ENCODE measurements at regions not wholly inside any gene's neighbourhood (a gene's known extent, or its start where the extent isn't known, plus 50 kb on each side); places are given as distances from the start of the nearest gene placed in this dataset.

DNA sequence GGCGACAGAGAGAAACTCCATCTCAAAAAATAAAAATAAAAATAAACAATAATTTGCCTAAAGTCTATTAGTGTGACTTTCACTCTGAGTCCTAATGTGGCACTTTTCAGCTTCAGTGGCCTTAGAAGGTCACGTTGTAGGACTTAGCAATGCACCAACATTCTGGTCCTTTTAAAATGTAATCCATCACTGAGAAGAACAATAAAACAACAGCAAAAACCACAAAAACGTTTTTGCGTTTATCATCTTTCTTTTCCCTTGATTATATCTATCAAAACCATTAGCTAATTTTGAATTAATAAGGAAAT lies 190.1 kb upstream of the ZNF608 start:
- no peak overlapping the region for H3K4me3 ChIP-seq (ENCODE audit: low read length)
- no peak for DNase-seq (ENCODE audit: low read depth)
- TF ChIP-seq, protein P1, sequence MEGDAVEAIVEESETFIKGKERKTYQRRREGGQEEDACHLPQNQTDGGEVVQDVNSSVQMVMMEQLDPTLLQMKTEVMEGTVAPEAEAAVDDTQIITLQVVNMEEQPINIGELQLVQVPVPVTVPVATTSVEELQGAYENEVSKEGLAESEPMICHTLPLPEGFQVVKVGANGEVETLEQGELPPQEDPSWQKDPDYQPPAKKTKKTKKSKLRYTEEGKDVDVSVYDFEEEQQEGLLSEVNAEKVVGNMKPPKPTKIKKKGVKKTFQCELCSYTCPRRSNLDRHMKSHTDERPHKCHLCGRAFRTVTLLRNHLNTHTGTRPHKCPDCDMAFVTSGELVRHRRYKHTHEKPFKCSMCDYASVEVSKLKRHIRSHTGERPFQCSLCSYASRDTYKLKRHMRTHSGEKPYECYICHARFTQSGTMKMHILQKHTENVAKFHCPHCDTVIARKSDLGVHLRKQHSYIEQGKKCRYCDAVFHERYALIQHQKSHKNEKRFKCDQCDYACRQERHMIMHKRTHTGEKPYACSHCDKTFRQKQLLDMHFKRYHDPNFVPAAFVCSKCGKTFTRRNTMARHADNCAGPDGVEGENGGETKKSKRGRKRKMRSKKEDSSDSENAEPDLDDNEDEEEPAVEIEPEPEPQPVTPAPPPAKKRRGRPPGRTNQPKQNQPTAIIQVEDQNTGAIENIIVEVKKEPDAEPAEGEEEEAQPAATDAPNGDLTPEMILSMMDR (conservative IDR thresholded peaks at IDR 0.05; ENCODE audit: low read length), result no peak

DNA sequence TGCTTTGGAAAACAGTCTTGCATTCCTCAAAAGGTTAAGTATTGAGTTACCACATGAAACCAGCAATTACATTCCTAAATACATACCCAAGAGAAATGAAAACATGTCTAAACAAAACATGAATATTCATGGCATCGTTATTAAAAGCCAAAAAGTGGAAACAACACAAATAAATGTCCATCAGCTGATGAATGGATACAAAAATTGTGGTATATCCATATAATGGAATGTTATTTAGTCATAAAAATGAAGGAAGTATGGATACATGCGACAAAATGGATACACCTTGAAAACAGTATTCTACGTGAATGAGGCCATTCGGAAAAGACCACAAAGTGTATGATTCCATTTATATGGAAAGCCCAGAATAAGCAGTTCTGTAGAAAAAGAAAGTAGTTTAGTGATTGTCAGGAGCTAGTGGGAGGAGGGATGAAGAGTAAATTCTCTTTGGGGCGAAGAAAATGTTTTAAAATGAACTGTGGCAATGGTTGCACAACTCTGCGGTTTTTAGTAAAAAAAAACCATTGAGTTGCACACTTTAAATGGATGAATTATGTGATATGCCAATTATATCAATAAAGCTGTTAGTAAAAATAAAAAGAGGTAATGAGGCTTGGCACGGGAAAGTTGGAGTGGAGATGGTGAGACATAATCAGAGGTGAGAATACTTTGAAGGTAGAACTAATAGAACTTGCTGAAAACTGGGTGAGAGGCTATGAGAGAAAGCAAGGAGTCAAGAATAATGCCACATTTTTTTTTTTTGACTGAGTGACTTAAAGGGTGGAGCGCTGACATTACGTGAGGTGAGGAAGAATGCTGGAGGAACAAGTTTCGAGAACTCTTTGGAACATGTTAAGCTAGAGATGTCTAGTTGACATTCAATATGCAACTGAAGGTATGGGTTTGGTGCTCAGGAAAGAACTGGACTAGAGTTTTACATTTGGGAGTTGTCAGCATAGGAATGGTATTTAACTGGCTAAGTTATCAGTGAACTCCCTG lies 194.9 kb upstream of the ZNF608 start:
- TF ChIP-seq, protein P1 (conservative IDR thresholded peaks at IDR 0.05; ENCODE audit: low read length), result no peak
- H3K4me3 ChIP-seq (ENCODE audit: low read length), result no peak overlapping the region
- DNase-seq (ENCODE audit: low read depth), result no peak

DNA sequence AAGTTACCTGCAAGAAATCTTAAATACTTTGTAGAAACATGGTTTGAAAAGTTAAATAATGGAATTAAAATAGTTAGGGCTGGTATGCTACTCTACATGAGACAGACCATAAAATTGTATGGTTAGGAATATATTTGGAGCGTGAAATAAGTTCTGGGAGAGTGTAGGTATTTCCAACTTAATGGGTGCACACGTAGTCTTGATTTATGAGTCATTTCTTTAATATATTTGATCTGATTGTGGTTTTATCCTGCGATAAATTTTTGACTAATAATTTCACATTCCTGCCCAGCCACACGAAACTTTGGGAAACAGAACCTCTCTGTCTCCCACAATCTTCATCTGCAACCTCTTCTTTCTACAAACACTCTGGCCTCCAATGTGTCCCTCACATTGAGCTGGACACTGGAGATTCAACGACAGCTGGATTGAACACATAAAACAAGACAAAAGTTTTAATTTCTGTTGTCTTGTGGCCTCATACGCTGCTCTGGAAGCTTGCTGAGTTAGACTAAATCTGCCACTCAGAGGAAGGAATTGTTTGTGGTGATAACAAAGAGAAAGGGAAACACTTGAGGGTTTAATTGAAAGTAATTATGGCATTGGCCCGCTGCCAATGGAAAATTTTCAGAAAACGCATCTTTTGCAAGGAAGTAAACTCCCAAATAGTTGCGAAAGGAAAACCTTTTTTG lies 201.8 kb upstream of the ZNF608 start:
- no peak for DNase-seq (ENCODE audit: low read depth)
- no peak overlapping the region for H3K4me3 ChIP-seq (ENCODE audit: low read length)
- TF ChIP-seq, protein P1 (conservative IDR thresholded peaks at IDR 0.05; ENCODE audit: low read length), result no peak

DNA sequence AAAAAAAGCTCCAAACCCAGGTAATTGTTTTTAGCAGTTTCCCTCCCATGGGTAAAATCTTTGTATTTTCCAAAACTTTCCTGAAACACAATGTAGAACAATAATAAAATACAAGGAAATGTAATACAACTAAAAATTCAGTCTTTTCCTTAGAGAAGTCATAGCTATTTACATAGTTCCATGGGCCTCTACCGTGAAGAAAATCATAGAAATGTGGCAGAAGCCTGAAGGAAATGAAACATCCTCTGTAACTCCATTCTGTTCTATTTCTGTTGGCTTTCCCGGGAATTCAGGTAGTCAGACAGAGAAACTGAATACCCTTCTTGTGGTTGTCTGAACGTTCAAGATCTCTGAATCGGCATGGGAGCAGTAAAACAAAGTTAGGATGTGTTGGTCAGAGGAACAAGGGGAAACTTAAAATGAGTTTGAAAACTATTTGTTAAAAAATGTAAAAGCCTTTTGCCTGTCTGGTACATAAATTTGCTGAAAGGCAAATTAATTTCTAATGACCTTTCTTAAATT lies 202.4 kb upstream of the ZNF608 start:
- H3K4me3 ChIP-seq (ENCODE audit: low read length), result no peak overlapping the region
- no peak for DNase-seq (ENCODE audit: low read depth)
- TF ChIP-seq, protein P1 (conservative IDR thresholded peaks at IDR 0.05; ENCODE audit: low read length), result no peak

DNA sequence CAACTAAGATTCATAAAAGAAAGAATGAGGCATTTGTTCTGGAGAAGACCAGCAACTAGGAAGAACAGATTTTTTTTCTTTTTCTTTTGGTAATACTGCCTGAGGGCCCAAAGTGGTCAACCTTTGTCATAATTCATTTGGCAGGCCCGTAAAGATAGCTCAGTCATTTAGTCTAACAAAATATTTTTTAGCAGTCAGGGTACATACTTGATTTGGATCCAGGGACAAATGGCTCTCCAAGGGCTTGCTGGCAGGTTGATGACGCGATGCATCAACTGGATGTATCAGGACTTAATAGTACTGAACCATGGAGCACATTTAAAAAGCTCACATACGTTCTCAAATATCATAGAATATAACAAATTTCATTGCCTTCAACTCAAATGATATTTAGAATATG lies 203.4 kb upstream of the ZNF608 start:
- H3K4me3 ChIP-seq (ENCODE audit: low read length), result no peak overlapping the region
- no peak for DNase-seq (ENCODE audit: low read depth)
- TF ChIP-seq, protein P1 (conservative IDR thresholded peaks at IDR 0.05; ENCODE audit: low read length), result no peak

DNA sequence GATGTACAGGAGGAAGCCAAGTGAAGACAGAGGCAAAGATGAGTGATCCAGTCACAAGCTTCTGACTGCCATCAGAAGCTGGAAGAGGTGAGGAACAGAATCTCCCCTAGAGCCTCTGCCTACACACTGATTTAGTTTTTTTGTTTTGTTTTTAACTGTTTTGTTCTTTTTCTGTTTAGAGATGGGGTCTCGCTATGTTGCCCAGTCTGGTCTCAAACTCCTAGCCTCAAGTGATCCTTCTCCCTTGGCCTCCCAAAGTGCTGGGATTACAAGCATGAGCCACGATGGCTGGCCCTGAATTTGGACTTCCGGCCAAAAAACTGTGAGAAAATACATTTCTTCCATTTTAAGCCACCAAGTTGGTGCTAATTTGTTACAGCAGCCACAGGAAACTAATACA lies 204.7 kb upstream of the ZNF608 start:
- no peak for DNase-seq (ENCODE audit: low read depth)
- no peak overlapping the region for H3K4me3 ChIP-seq (ENCODE audit: low read length)
- TF ChIP-seq, protein P1 (conservative IDR thresholded peaks at IDR 0.05; ENCODE audit: low read length), result no peak
